ENCODE measurements at regions not wholly inside any gene's neighbourhood (a gene's known extent, or its start where the extent isn't known, plus 50 kb on each side); places are given as distances from the start of the nearest gene placed in this dataset.

GRCh38 chr7:18243731-18244130, 216.1 kb upstream of the PRPS1L1 start:
- H3K4me1 ChIP-seq (replicated peaks in 1 of 2), result no peaks in the 10 kb centered on the region
- TF ChIP-seq, protein P1, sequence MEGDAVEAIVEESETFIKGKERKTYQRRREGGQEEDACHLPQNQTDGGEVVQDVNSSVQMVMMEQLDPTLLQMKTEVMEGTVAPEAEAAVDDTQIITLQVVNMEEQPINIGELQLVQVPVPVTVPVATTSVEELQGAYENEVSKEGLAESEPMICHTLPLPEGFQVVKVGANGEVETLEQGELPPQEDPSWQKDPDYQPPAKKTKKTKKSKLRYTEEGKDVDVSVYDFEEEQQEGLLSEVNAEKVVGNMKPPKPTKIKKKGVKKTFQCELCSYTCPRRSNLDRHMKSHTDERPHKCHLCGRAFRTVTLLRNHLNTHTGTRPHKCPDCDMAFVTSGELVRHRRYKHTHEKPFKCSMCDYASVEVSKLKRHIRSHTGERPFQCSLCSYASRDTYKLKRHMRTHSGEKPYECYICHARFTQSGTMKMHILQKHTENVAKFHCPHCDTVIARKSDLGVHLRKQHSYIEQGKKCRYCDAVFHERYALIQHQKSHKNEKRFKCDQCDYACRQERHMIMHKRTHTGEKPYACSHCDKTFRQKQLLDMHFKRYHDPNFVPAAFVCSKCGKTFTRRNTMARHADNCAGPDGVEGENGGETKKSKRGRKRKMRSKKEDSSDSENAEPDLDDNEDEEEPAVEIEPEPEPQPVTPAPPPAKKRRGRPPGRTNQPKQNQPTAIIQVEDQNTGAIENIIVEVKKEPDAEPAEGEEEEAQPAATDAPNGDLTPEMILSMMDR (IDR thresholded peaks at IDR 0.05), result no peak
- TF ChIP-seq POLR2A (IDR thresholded peaks at IDR 0.05), result no peak
- H3K4me3 ChIP-seq, result no peak overlapping the region
- H3K36me3 ChIP-seq (replicated peaks in 1 of 2), result no peaks in the 10 kb centered on the region
- 76 to 89% (median 78%) methylated on average over 3 of the region's 3 CpGs for WGBS, 4 donors
- DNase-seq, result no peak
- H3K9me3 ChIP-seq (replicated peaks in 1 of 3), result no peaks in the 10 kb centered on the region
- intact Hi-C loops (cut with DNase I), result no loop called here
- H3K27ac ChIP-seq, result no peak overlapping the region
- H3K27me3 ChIP-seq, result no peaks in the 10 kb centered on the region

- Histone ChIP-seq H3K4me1 (replicated peaks in 1 of 2) (no peaks in the 10 kb centered on the region), H3K36me3 (replicated peaks in 1 of 2) (no peaks in the 10 kb centered on the region), H3K27ac (no peak overlapping the region), H3K27me3 (no peaks in the 10 kb centered on the region), H3K9me3 (replicated peaks in 1 of 3) (peaks cover 0 to 11% (median 0%) of the 10 kb centered on the region in 3 donors), H3K4me3 (no peak overlapping the region)
- no peak for DNase-seq
- intact Hi-C loops (cut with DNase I), result no loop called here
- TF ChIP-seq, protein P1 (IDR thresholded peaks at IDR 0.05), result no peak
- TF ChIP-seq POLR2A (IDR thresholded peaks at IDR 0.05), result no peak
These were observed 222.5 kb upstream of the PRPS1L1 start for GRCh38 chr7:18250133-18250532.

GRCh38 chr7:18257711-18258110, 230.1 kb upstream of the PRPS1L1 start:
- no peaks in the 10 kb centered on the region for H3K36me3 ChIP-seq (replicated peaks in 1 of 2)
- no peak for TF ChIP-seq POLR2A (IDR thresholded peaks at IDR 0.05)
- TF ChIP-seq, protein P1 (IDR thresholded peaks at IDR 0.05), result no peak
- intact Hi-C loops (cut with DNase I), result no loop called here
- 13 to 43% (median 30%) methylated on average over 2 of the region's 2 CpGs for WGBS, 4 donors
- no peaks in the 10 kb centered on the region for H3K27me3 ChIP-seq
- peaks cover 0 to 6% (median 0%) of the 10 kb centered on the region in 3 donors for H3K9me3 ChIP-seq (replicated peaks in 1 of 3)
- no peak for DNase-seq
- no peaks in the 10 kb centered on the region for H3K4me1 ChIP-seq (replicated peaks in 1 of 2)
- no peak overlapping the region for H3K27ac ChIP-seq
- no peak overlapping the region for H3K4me3 ChIP-seq

DNA sequence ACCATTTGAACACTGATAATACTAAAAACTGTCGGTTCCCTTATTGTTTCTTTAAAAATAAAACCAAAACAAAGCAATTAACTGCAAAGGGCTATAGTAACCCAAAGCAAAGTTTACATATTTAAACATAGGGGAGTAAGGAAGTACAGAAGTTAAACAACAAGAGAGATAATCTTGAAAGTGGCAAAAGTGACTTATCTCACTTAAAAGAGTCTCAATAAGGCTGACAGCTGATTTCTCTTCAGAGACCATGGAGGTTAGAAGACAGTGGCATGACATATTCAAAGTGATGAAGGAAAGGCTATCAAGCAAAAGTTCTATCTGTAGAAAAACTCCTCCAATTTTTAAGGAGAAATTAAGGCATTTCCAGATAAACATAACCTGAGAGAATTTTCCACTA, 233.5 kb upstream of the HDAC9 start:
- peaks cover 0 to 8% (median 0%) of the 10 kb centered on the region in 3 donors for H3K9me3 ChIP-seq (replicated peaks in 1 of 3)
- H3K36me3 ChIP-seq (replicated peaks in 1 of 2), result no peaks in the 10 kb centered on the region
- H3K27me3 ChIP-seq, result no peaks in the 10 kb centered on the region
- DNase-seq, result no peak
- no peak overlapping the region for H3K4me3 ChIP-seq
- no peak overlapping the region for H3K27ac ChIP-seq
- intact Hi-C loops (cut with DNase I), result no loop called here
- no peak for TF ChIP-seq POLR2A (IDR thresholded peaks at IDR 0.05)
- TF ChIP-seq, protein P1 (IDR thresholded peaks at IDR 0.05), result no peak
- WGBS, 4 donors, result 62 to 80% (median 77%) methylated on average over 1 of the region's 1 CpG
- H3K4me1 ChIP-seq (replicated peaks in 1 of 2), result no peaks in the 10 kb centered on the region
